NCI-H69 (cell line): ENCODE measurements at regions not wholly inside any gene's neighbourhood (a gene's known extent, or its start where the extent isn't known, plus 50 kb on each side); places are given as distances from the start of the nearest gene placed in this dataset.

Source experiments
- DNase-seq: peaks from one replicate; lab custom pipeline; 2025; lab: John Stamatoyannopoulos, UW

- no peak for DNase-seq
Observed at GRCh38 chr18:51651761-51652160, 454.3 kb upstream of the MEX3C start.

- DNase-seq = peak; percentile 51
Observed at GRCh38 chr18:51653507-51654213, 456.2 kb upstream of the MEX3C start.

- peak; percentile 100 for DNase-seq
Observed at GRCh38 chr18:51654488-51655326, 457.2 kb upstream of the MEX3C start.

GRCh38 chr18:51655327-51655698, 457.8 kb upstream of the MEX3C start:
- DNase-seq = peak; percentile 93

- DNase-seq = no peak
Observed at GRCh38 chr18:51656249-51656648, 458.8 kb upstream of the MEX3C start.

- no peak for DNase-seq
Observed at GRCh38 chr18:51658436-51658835, 461.0 kb upstream of the MEX3C start.

GRCh38 chr18:51659781-51660180, 462.3 kb upstream of the MEX3C start:
- DNase-seq = no peak

GRCh38 chr18:51660188-51660715, 462.8 kb upstream of the MEX3C start:
- DNase-seq = no peak

GRCh38 chr18:51664236-51664635, 466.8 kb upstream of the MEX3C start:
- DNase-seq = no peak

- DNase-seq = peak; percentile 91
Observed at GRCh38 chr18:51666763-51667191, 469.3 kb upstream of the MEX3C start.

- peak; percentile 94 for DNase-seq
Observed at GRCh38 chr18:51668101-51668500, 470.6 kb upstream of the MEX3C start.

GRCh38 chr18:51668607-51669006, 471.1 kb upstream of the MEX3C start:
- DNase-seq = peak; percentile 85

GRCh38 chr18:51686590-51686989, 489.1 kb upstream of the MEX3C start:
- DNase-seq = no peak

- peak; percentile 16 for DNase-seq
Observed at GRCh38 chr18:51687845-51688585, 490.5 kb upstream of the MEX3C start.

GRCh38 chr18:51692612-51693011, 495.1 kb upstream of the MEX3C start:
- no peak for DNase-seq

GRCh38 chr18:51711298-51711889, 513.9 kb upstream of the MEX3C start:
- no peak for DNase-seq

- DNase-seq = no peak
Observed at GRCh38 chr18:51712821-51713220, 515.3 kb upstream of the MEX3C start.

- DNase-seq = no peak
Observed at GRCh38 chr18:51716277-51716676, 518.8 kb upstream of the MEX3C start.

- DNase-seq = peak; percentile 45
Observed at GRCh38 chr18:51721388-51721787, 523.9 kb upstream of the MEX3C start.

- no peak for DNase-seq
Observed at GRCh38 chr18:51721996-51722395, 524.5 kb upstream of the MEX3C start.

GRCh38 chr18:51724790-51725721, 527.6 kb upstream of the MEX3C start:
- DNase-seq = peak; percentile 98
